HG03457 (cell line): ENCODE measurements at regions not wholly inside any gene's neighbourhood (a gene's known extent, or its start where the extent isn't known, plus 50 kb on each side); places are given as distances from the start of the nearest gene placed in this dataset.
A peak's percentile ranks its signal among the peaks of the same experiment; 100 is the strongest.

Source experiments
- ATAC-seq: cut with Tn5 transposase; IDR thresholded peaks from one replicate; pipeline ENCODE4 v1.9.1; 2021; ENCODE audit warnings: moderate number of reproducible peaks; ENCODE audit not compliant: unreplicated experiment

GRCh38 chr1:67559222-67559700 is 125.7 kb upstream of the GADD45A start:
- no peak for ATAC-seq

- ATAC-seq: no peak
Observed at GRCh38 chr1:67560580-67561255, 124.3 kb upstream of the GADD45A start.

GRCh38 chr1:67561704-67562113 is 123.3 kb upstream of the GADD45A start:
- ATAC-seq: peak; percentile 72

GRCh38 chr1:67563684-67564083 is 121.3 kb upstream of the GADD45A start:
- no peak for ATAC-seq

GRCh38 chr1:67564193-67564592 is 120.8 kb upstream of the GADD45A start:
- no peak for ATAC-seq

GRCh38 chr1:67566803-67567377 is 118.1 kb upstream of the GADD45A start:
- ATAC-seq: no peak

- no peak for ATAC-seq
Observed at GRCh38 chr1:67570486-67571143, 114.4 kb upstream of the GADD45A start.

- no peak for ATAC-seq
Observed at GRCh38 chr1:67571406-67571805, 113.6 kb upstream of the GADD45A start.

GRCh38 chr1:67571901-67572593 is 113.0 kb upstream of the GADD45A start:
- no peak for ATAC-seq

- ATAC-seq: no peak
Observed at GRCh38 chr1:67572594-67573221, 112.3 kb upstream of the GADD45A start.

GRCh38 chr1:67573311-67573872 is 111.6 kb upstream of the GADD45A start:
- ATAC-seq: no peak

- ATAC-seq: no peak
Observed at GRCh38 chr1:67574221-67574620, 110.8 kb upstream of the GADD45A start.

GRCh38 chr1:67575861-67576260 is 109.1 kb upstream of the GADD45A start:
- no peak for ATAC-seq

- no peak for ATAC-seq
Observed at GRCh38 chr1:67576474-67576873, 108.5 kb upstream of the GADD45A start.

GRCh38 chr1:67577646-67578045 is 107.4 kb upstream of the GADD45A start:
- ATAC-seq: no peak

- ATAC-seq: no peak
Observed at GRCh38 chr1:67578397-67579020, 106.5 kb upstream of the GADD45A start.

GRCh38 chr1:67579623-67580394 is 105.2 kb upstream of the GADD45A start:
- no peak for ATAC-seq

- no peak for ATAC-seq
Observed at GRCh38 chr1:67580691-67581403, 104.2 kb upstream of the GADD45A start.
